ENCODE measurements at regions not wholly inside any gene's neighbourhood (a gene's known extent, or its start where the extent isn't known, plus 50 kb on each side); places are given as distances from the start of the nearest gene placed in this dataset.

DNA sequence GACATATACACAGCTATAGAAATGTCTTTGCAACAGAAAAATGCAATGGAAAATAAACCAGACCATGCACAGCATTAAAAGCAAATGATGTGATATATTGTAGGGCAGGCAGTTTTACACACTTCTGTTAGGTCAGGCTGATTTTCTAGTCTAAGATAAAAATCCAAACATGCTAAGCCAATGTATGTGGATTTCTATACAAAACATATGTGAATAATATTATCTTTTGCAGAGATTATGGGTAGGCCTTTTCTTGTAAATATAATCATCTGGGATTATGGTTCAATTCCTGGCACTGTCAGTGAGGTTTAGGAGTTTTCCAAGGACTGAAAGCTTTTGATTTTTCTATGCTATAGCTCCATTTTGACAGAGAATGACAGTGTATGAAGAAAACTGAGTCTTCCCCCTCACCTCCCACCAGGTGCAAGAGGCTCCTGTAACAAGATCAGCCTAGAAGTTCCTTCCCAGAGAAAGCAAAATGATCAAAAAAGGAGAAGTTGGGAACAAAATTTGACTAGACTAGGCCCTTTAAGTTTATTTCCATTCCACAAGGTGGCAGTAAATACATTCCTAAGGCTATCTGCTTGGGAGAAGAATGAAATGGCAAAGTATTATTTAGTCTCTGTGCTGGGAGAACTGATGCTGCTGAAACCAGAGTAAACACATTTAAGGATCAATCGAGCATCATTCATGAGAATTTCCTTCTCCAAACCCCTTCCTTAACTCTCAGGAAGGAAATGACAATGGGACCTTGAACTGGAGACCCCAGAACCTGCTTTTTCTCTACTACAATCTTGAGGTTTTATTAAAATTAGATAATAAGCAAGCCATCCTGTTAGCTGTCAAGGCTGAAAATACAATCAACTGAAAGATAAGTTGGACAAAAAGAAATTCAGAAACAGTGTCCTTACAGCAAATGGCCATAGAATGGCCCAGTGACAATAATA, 133.0 kb upstream of the TUT7 start:
- H4K8ac ChIP-seq (ENCODE audit: low read depth in 2 of 2, low read length in 2 of 2) = no peak overlapping the region; a peak in 1 of 4 replicates
- TF ChIP-seq NFE2L2 (IDR thresholded peaks at IDR 0.05; ENCODE audit: low read depth, low read length) = no peak
- peak; percentile 90 for TF ChIP-seq CTCF (conservative IDR thresholded peaks at IDR 0.05; ENCODE audit: low read depth, low read length)
- no peak for TF ChIP-seq FOS (IDR thresholded peaks at IDR 0.05; ENCODE audit: low read depth, low read length)
- TF ChIP-seq CEBPB (IDR thresholded peaks at IDR 0.05; ENCODE audit: low read depth, low read length) = no peak
- peak; percentile 36; the same call in 1 of the 2 replicates for TF ChIP-seq POLR2A (IDR thresholded peaks at IDR 0.05; ENCODE audit: low read depth, low read length)
- TF ChIP-seq RFX5 (IDR thresholded peaks at IDR 0.05; ENCODE audit: low read depth, low read length) = no peak
- no peak for TF ChIP-seq RCOR1 (IDR thresholded peaks at IDR 0.05; ENCODE audit: insufficient replicate concordance, low read length)
- TF ChIP-seq CHD1 (IDR thresholded peaks at IDR 0.05; ENCODE audit: low read depth, low read length) = no peak
- TF ChIP-seq RAD21 (IDR thresholded peaks at IDR 0.05; ENCODE audit: low read length) = peak; percentile 98
- TF ChIP-seq ELK1 (IDR thresholded peaks at IDR 0.05; ENCODE audit: borderline replicate concordance, low read depth, low read length) = no peak
- no peak for TF ChIP-seq MAZ (IDR thresholded peaks at IDR 0.05; ENCODE audit: borderline replicate concordance, low read depth, low read length)
- TF ChIP-seq, protein P1, sequence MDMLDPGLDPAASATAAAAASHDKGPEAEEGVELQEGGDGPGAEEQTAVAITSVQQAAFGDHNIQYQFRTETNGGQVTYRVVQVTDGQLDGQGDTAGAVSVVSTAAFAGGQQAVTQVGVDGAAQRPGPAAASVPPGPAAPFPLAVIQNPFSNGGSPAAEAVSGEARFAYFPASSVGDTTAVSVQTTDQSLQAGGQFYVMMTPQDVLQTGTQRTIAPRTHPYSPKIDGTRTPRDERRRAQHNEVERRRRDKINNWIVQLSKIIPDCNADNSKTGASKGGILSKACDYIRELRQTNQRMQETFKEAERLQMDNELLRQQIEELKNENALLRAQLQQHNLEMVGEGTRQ (IDR thresholded peaks at IDR 0.05; ENCODE audit: low read depth, low read length) = no peak
- no peak for TF ChIP-seq BHLHE40 (IDR thresholded peaks at IDR 0.05; ENCODE audit: low read depth, low read length)

More for the DNA sequence above, 133.0 kb upstream of the TUT7 start:
- Histone ChIP-seq H3K23ac (ENCODE audit: low read depth, low read length) (no peak overlapping the region), H2BK20ac (ENCODE audit: low read depth, low read length) (peak overlapping the region; percentile 50; the same call in 1 of the 2 replicates), H3K79me1 (ENCODE audit: low read depth in 1 of 2, low read length in 2 of 2) (no peaks in the 10 kb centered on the region), H3K9ac (ENCODE audit: low read depth, low read length) (peak overlapping the region; percentile 39; the same call in 1 of the 2 replicates), H3K36me3 (ENCODE audit: control insufficient read depth, insufficient read depth, low read length) (no peaks in the 10 kb centered on the region), H2BK120ac (ENCODE audit: low read depth, low read length) (peak overlapping the region; percentile 49; the same call in 1 of the 2 replicates), H2BK15ac (ENCODE audit: low read depth, low read length) (0 out of 3 replicates have a peak overlapping the region, but pooled peaks have one; percentile 43), H2AFZ (replicated peaks; ENCODE audit: low read length, poor library complexity) (no peak overlapping the region), H3K9me1 (ENCODE audit: insufficient read depth, low read length) (no peaks in the 10 kb centered on the region), H3K56ac (ENCODE audit: extremely low read depth, insufficient read depth, low read length) (no peak overlapping the region), H2AK9ac (replicated peaks; ENCODE audit: low read depth, low read length, poor library complexity) (no peak overlapping the region), H3K4me3 (ENCODE audit: insufficient read depth, low read depth, low read length) (no peak overlapping the region), H4K91ac (ENCODE audit: insufficient read depth, low read depth, low read length) (no peak overlapping the region), H3K4ac (ENCODE audit: low read depth, low read length) (0 out of 2 replicates have a peak overlapping the region, but pooled peaks have one; percentile 27), H3K4me1 (ENCODE audit: control insufficient read depth, insufficient read depth, low read length) (peaks cover 5% of the 10 kb centered on the region; the same call in 1 of the 2 replicates), H3K14ac (replicated peaks; ENCODE audit: low read depth, low read length) (no peak overlapping the region), H4K20me1 (ENCODE audit: insufficient read depth, low read length) (no peaks in the 10 kb centered on the region), H4K5ac (ENCODE audit: low read depth, low read length) (peak overlapping the region; percentile 98), H3K18ac (ENCODE audit: low read depth, low read length) (peak overlapping the region; percentile 96), H3K9me3 (ENCODE audit: control insufficient read depth, insufficient read depth, low read length) (no peaks in the 10 kb centered on the region), H3K4me2 (ENCODE audit: low read depth, low read length) (no peak overlapping the region), H2BK5ac (ENCODE audit: low read depth, low read length, poor library complexity, severe bottlenecking) (no peak overlapping the region), H3K27ac (ENCODE audit: insufficient read depth, low read length) (no peak overlapping the region), H3K27me3 (ENCODE audit: control insufficient read depth, insufficient read depth, low read length) (no peaks in the 10 kb centered on the region), H2AK5ac (ENCODE audit: low read depth, low read length) (no peak overlapping the region)
- ChIA-PET CTCF (interaction anchor here (0.6 to 2.7 kb wide), 10 partner anchors 11 to 576 kb away, joined by 3 to 13 read pairs (median 4); partner anchors contain the start of gene GAS1), POLR2A (ENCODE audit: unreplicated experiment) (interaction anchor here (0.5 to 0.7 kb wide), 2 partner anchors 12 to 460 kb away, joined by 4 to 5 read pairs; partner anchors contain the start of gene GAS1)
- WGBS, 2 experiments (ENCODE audit: extremely low coverage in 2 of 2, insufficient read length in 1 of 2) = no CpG with 5 or more reads among the region's 1 CpG
- intact Hi-C loops (cut with micrococcal nuclease) = loop anchor here (1.0 to 5.0 kb wide), 8 partner anchors 53 to 1175 kb away; no protein-coding TSS in a partner anchor
- in situ Hi-C loops (cut with MboI; ENCODE audit: low sequenced_read_pairs) = loop anchor here (5.0 kb wide), 2 partner anchors 460 to 835 kb away; partner anchors contain the start of gene GAS1
- ATAC-seq (ENCODE audit: low read depth) = peak; percentile 85
- no TSS peak for BruUV-seq (replicated peaks)
- DNase-seq = peak; percentile 76
- dilution Hi-C loops (cut with HindIII; ENCODE audit: low sequenced_read_pairs, unreplicated experiment) = no loop called here
